ENCODE measurements at regions not wholly inside any gene's neighbourhood (a gene's known extent, or its start where the extent isn't known, plus 50 kb on each side); places are given as distances from the start of the nearest gene placed in this dataset.

GRCh38 chr13:61989978-61990377, 574.3 kb upstream of the PCDH20 start:
- no peak for TF ChIP-seq CTCF (IDR thresholded peaks at IDR 0.05; ENCODE audit: insufficient read depth, low read length, poor library complexity, severe bottlenecking)
- TF ChIP-seq EZH2phosphoT487 (conservative IDR thresholded peaks at IDR 0.05; ENCODE audit: low read length) = no peak

All from SU-DHL-6 (cell line).